CD4-positive, alpha-beta T cell (primary cell): ENCODE measurements at regions not wholly inside any gene's neighbourhood (a gene's known extent, or its start where the extent isn't known, plus 50 kb on each side); places are given as distances from the start of the nearest gene placed in this dataset.

Experiments
- ATAC-seq: fragments of 200-7000 bp; cut with Tn5 transposase; one replicate; pipeline ENCODE4 v1.10.0; 2022; ENCODE audit warnings: mild to moderate bottlenecking; ENCODE audit not compliant: poor library complexity
- CTCF ChIA-PET: fragments of 350-600 bp; sonication (Branson Sonifier 250); formaldehyde crosslinking; loops from one replicate; lab custom pipeline; 2021; ENCODE audit warnings: antibody characterized with exemption, inconsistent platforms; lab: Charles Lee
- POLR2A ChIA-PET: fragments of 350-600 bp; sonication (Branson Sonifier 250); formaldehyde crosslinking; loops from one replicate; lab custom pipeline; 2021; ENCODE audit warnings: antibody characterized with exemption, inconsistent platforms; lab: Charles Lee
- DNase-seq, 14 experiments: peaks; one replicate each; pipeline ENCODE4 v3.0.0-alpha.2; 2013 to 2020; ENCODE audit warnings: mixed read lengths in 2 of 14
- H3K27ac ChIP-seq, 2 donors: one replicate each; pipeline versions ENCODE4 v1.5.1 to v1.7.0; 2013; ENCODE audit warnings: low read length in 2 of 2, low read depth in 1 of 2, mild to moderate bottlenecking in 1 of 2
- H3K27me3 ChIP-seq, 2 experiments: 1 replicate in 1 of 2; 2 replicates in 1 of 2; pipeline versions ENCODE4 v1.6.1 to v1.7.0; 2013; ENCODE audit warnings: low read length in 2 of 2, control low read depth in 1 of 2, mild to moderate bottlenecking in 1 of 2, moderate library complexity in 1 of 2; ENCODE audit not compliant: insufficient read depth in 2 of 2, control insufficient read depth in 1 of 2
- H3K36me3 ChIP-seq: one replicate; pipeline ENCODE4 v1.6.1; 2013; ENCODE audit warnings: low read length, control low read depth; ENCODE audit not compliant: insufficient read depth
- H3K4me1 ChIP-seq: one replicate; pipeline ENCODE4 v1.6.1; 2013; ENCODE audit warnings: low read length, control low read depth; ENCODE audit not compliant: insufficient read depth
- H3K4me3 ChIP-seq: one replicate; pipeline ENCODE4 v1.5.1; 2013; ENCODE audit warnings: mild to moderate bottlenecking, low read length, moderate library complexity
- H3K9me3 ChIP-seq, 2 experiments: 1 replicate in 1 of 2; 2 replicates in 1 of 2; pipeline versions ENCODE4 v1.6.1 to v1.7.0; 2013; ENCODE audit warnings: low read length in 2 of 2, mild to moderate bottlenecking in 2 of 2, control low read depth in 1 of 2, moderate library complexity in 1 of 2; ENCODE audit not compliant: control insufficient read depth in 1 of 2, insufficient read depth in 1 of 2
- H3K27ac Mint-ChIP-seq: one replicate; pipeline ENCODE4 v1.8.0; 2020; ENCODE audit warnings: mixed read lengths
- H3K27me3 Mint-ChIP-seq: one replicate; pipeline ENCODE4 v1.8.0; 2021; ENCODE audit warnings: mixed read lengths
- H3K36me3 Mint-ChIP-seq: one replicate; pipeline ENCODE4 v1.8.0; 2021; ENCODE audit warnings: low read depth, mixed read lengths
- H3K4me1 Mint-ChIP-seq: one replicate; pipeline ENCODE4 v1.8.0; 2021; ENCODE audit warnings: low read depth, mixed read lengths
- H3K4me3 Mint-ChIP-seq: one replicate; pipeline ENCODE4 v1.8.0; 2020; ENCODE audit warnings: mild to moderate bottlenecking, mixed read lengths
- H3K9me3 Mint-ChIP-seq: one replicate; pipeline ENCODE4 v1.8.0; 2020; ENCODE audit warnings: mixed read lengths
- CTCF ChIP-seq: fragments of 200-600 bp; IDR thresholded peaks from one replicate; pipeline ENCODE4 v1.8.0; 2022; ENCODE audit warnings: antibody characterized with exemption, mild to moderate bottlenecking
- intact Hi-C, 2 experiments: fragments of 100-400 bp; cut with DNase I in 1 of 2; cut with micrococcal nuclease in 1 of 2; formaldehyde crosslinking; loops; one replicate each; pipeline versions ENCODE4 v1.15.1 to v1.9.0; 2023 to 2025; cut with DNase I, micrococcal nuclease

- H3K4me3 ChIP-seq: no peak overlapping the region
- no peaks in the 10 kb centered on the region for H3K9me3 ChIP-seq
- TF ChIP-seq CTCF: no peak
- Mint-ChIP-seq H3K27me3 (peaks cover 25% of the 10 kb centered on the region), H3K4me1 (no peaks in the 10 kb centered on the region), H3K9me3 (no peaks in the 10 kb centered on the region), H3K36me3 (no peaks in the 10 kb centered on the region), H3K4me3 (no peak overlapping the region), H3K27ac (no peak overlapping the region)
- H3K27me3 ChIP-seq: peaks cover 0 to 2% of the 10 kb centered on the region in 2 experiments
- ATAC-seq (no peak), DNase-seq (no peak)
- CTCF ChIA-PET: no interaction called here
- POLR2A ChIA-PET: interaction anchor here (0.5 kb wide), 1 partner anchor 943 kb away, joined by 4 read pairs; no protein-coding TSS in a partner anchor
- no peaks in the 10 kb centered on the region for H3K4me1 ChIP-seq
- intact Hi-C loops: no loop called here
- H3K36me3 ChIP-seq: no peaks in the 10 kb centered on the region
- no peak overlapping the region for H3K27ac ChIP-seq
These were observed 327.9 kb upstream of the CTNNB1 start for GRCh38 chr3:40871394-40871793.

- H3K4me1 Mint-ChIP-seq: no peaks in the 10 kb centered on the region
- no peak overlapping the region for H3K4me3 Mint-ChIP-seq
- intact Hi-C loops: no loop called here
- Histone ChIP-seq H3K4me1 (no peaks in the 10 kb centered on the region), H3K27me3 (peaks cover 0 to 2% of the 10 kb centered on the region in 2 experiments), H3K36me3 (no peaks in the 10 kb centered on the region), H3K27ac (no peak overlapping the region), H3K4me3 (no peak overlapping the region), H3K9me3 (no peaks in the 10 kb centered on the region)
- ChIA-PET POLR2A (no interaction called here), CTCF (no interaction called here)
- no peaks in the 10 kb centered on the region for H3K36me3 Mint-ChIP-seq
- H3K9me3 Mint-ChIP-seq: no peaks in the 10 kb centered on the region
- DNase-seq: no peak
- H3K27ac Mint-ChIP-seq: no peak overlapping the region
- H3K27me3 Mint-ChIP-seq: peaks cover 25% of the 10 kb centered on the region
- no peak for ATAC-seq
- TF ChIP-seq CTCF: no peak
These were observed 326.9 kb upstream of the CTNNB1 start for GRCh38 chr3:40872258-40872920.

- no peak for TF ChIP-seq CTCF
- H3K4me3 Mint-ChIP-seq: no peak overlapping the region
- POLR2A ChIA-PET: no interaction called here
- H3K9me3 ChIP-seq: no peaks in the 10 kb centered on the region
- no peaks in the 10 kb centered on the region for H3K9me3 Mint-ChIP-seq
- intact Hi-C loops: no loop called here
- no peak overlapping the region for H3K4me3 ChIP-seq
- no peaks in the 10 kb centered on the region for H3K36me3 Mint-ChIP-seq
- CTCF ChIA-PET: no interaction called here
- no peak overlapping the region for H3K27ac Mint-ChIP-seq
- peaks cover 0 to 2% of the 10 kb centered on the region in 2 experiments for H3K27me3 ChIP-seq
- H3K27me3 Mint-ChIP-seq: peaks cover 22% of the 10 kb centered on the region
- H3K36me3 ChIP-seq: no peaks in the 10 kb centered on the region
- ATAC-seq (no peak), DNase-seq (no peak)
- H3K4me1 ChIP-seq: no peaks in the 10 kb centered on the region
- H3K4me1 Mint-ChIP-seq: no peaks in the 10 kb centered on the region
- H3K27ac ChIP-seq: no peak overlapping the region
These were observed 325.8 kb upstream of the CTNNB1 start for GRCh38 chr3:40873476-40873875.
